GM19239 (cell line): ENCODE measurements at regions not wholly inside any gene's neighbourhood (a gene's known extent, or its start where the extent isn't known, plus 50 kb on each side); places are given as distances from the start of the nearest gene placed in this dataset.
"Not testable (repeated sequence)": the region's sequence is repeated elsewhere in the genome, so short reads cannot be mapped to it uniquely, and the experiment has no call there.

Experiments
- DNase-seq: peaks from one replicate; pipeline ENCODE4 v3.0.0; 2011; ENCODE audit warnings: low spot score; ENCODE audit not compliant: insufficient read length
- FAIRE-seq: peaks from 2 replicates; lab custom pipeline; 2011; peaks lifted over from hg19 to GRCh38; lab: Jason Lieb, UNC

GRCh38 chr10:10014846-10015245 lies 1002.8 kb upstream of the CELF2 start:
- DNase-seq (no peak), FAIRE-seq (no peak)

- DNase-seq (no peak), FAIRE-seq (no peak)
Observed at GRCh38 chr10:10017716-10018115, 1000.0 kb upstream of the CELF2 start.

- FAIRE-seq (no peak), DNase-seq (no peak)
Observed at GRCh38 chr10:10020945-10021344, 996.7 kb upstream of the CELF2 start.

GRCh38 chr10:10032991-10033390 lies 984.7 kb upstream of the CELF2 start:
- DNase-seq, result no peak
- no peak for FAIRE-seq

GRCh38 chr10:10038348-10038747 lies 979.3 kb upstream of the CELF2 start:
- no peak for FAIRE-seq
- no peak for DNase-seq

GRCh38 chr10:10039595-10039994 lies 978.1 kb upstream of the CELF2 start:
- FAIRE-seq (no peak), DNase-seq (no peak)

GRCh38 chr10:10043083-10043482 lies 974.6 kb upstream of the CELF2 start:
- no peak for DNase-seq
- FAIRE-seq, result no peak

- FAIRE-seq (no peak), DNase-seq (no peak)
Observed at GRCh38 chr10:10044922-10045764, 972.5 kb upstream of the CELF2 start.

- FAIRE-seq, result no peak
- DNase-seq, result no peak
Observed at GRCh38 chr10:10045765-10046028, 972.0 kb upstream of the CELF2 start.

- FAIRE-seq (no peak), DNase-seq (no peak)
Observed at GRCh38 chr10:10047426-10047825, 970.2 kb upstream of the CELF2 start.

- FAIRE-seq (no peak), DNase-seq (no peak)
Observed at GRCh38 chr10:10053051-10053450, 964.6 kb upstream of the CELF2 start.

GRCh38 chr10:10054466-10054865 lies 963.2 kb upstream of the CELF2 start:
- FAIRE-seq, result no peak
- no peak for DNase-seq

GRCh38 chr10:10055656-10056442 lies 961.8 kb upstream of the CELF2 start:
- DNase-seq (no peak), FAIRE-seq (no peak)

- no peak for DNase-seq
- no peak for FAIRE-seq
Observed at GRCh38 chr10:10056961-10057360, 960.7 kb upstream of the CELF2 start.

- DNase-seq, result no peak
- no peak for FAIRE-seq
Observed at GRCh38 chr10:10067644-10068043, 950.0 kb upstream of the CELF2 start.

GRCh38 chr10:10074847-10075246 lies 942.8 kb upstream of the CELF2 start:
- not testable (repeated sequence) for FAIRE-seq, DNase-seq

GRCh38 chr10:10078446-10078845 lies 939.2 kb upstream of the CELF2 start:
- no peak for DNase-seq
- no peak for FAIRE-seq

- no peak for FAIRE-seq
- no peak for DNase-seq
Observed at GRCh38 chr10:10092581-10092980, 925.1 kb upstream of the CELF2 start.

- FAIRE-seq (no peak), DNase-seq (no peak)
Observed at GRCh38 chr10:10093021-10093420, 924.7 kb upstream of the CELF2 start.

- DNase-seq (no peak), FAIRE-seq (no peak)
Observed at GRCh38 chr10:10094691-10095090, 923.0 kb upstream of the CELF2 start.

- FAIRE-seq, result no peak
- no peak for DNase-seq
Observed at GRCh38 chr10:10096296-10096695, 921.4 kb upstream of the CELF2 start.

- DNase-seq, result no peak
- no peak for FAIRE-seq
Observed at GRCh38 chr10:10096898-10097297, 920.8 kb upstream of the CELF2 start.
